ENCODE measurements at regions not wholly inside any gene's neighbourhood (a gene's known extent, or its start where the extent isn't known, plus 50 kb on each side); places are given as distances from the start of the nearest gene placed in this dataset.
"Not testable (repeated sequence)": the region's sequence is repeated elsewhere in the genome, so short reads cannot be mapped to it uniquely, and the experiment has no call there.

GRCh38 chr14:86802726-86803125, 1190.3 kb downstream of the GALC start:
- no peak for DNase-seq (ENCODE audit: low read depth, low spot score)

GRCh38 chr14:86799244-86799647, 1193.7 kb downstream of the GALC start:
- DNase-seq (ENCODE audit: low read depth, low spot score) = peak; percentile 28

GRCh38 chr14:86798330-86798729, 1194.7 kb downstream of the GALC start:
- DNase-seq (ENCODE audit: low read depth, low spot score) = no peak

GRCh38 chr14:86797075-86797351, 1196.0 kb downstream of the GALC start:
- no peak for DNase-seq (ENCODE audit: low read depth, low spot score)

GRCh38 chr14:86796221-86797074, 1196.5 kb downstream of the GALC start:
- no peak for DNase-seq (ENCODE audit: low read depth, low spot score)

GRCh38 chr14:86794689-86795088, 1198.3 kb downstream of the GALC start:
- DNase-seq (ENCODE audit: low read depth, low spot score) = no peak

- DNase-seq (ENCODE audit: low read depth, low spot score) = no peak
Measured at GRCh38 chr14:86790408-86791364, 1202.3 kb downstream of the GALC start.

- no peak for DNase-seq (ENCODE audit: low read depth, low spot score)
Measured at GRCh38 chr14:86788224-86788623, 1204.8 kb downstream of the GALC start.

GRCh38 chr14:86787717-86788116, 1205.3 kb downstream of the GALC start:
- DNase-seq (ENCODE audit: low read depth, low spot score) = no peak

GRCh38 chr14:86782092-86782580, 1210.8 kb downstream of the GALC start:
- no peak for DNase-seq (ENCODE audit: low read depth, low spot score)

- no peak for DNase-seq (ENCODE audit: low read depth, low spot score)
Measured at GRCh38 chr14:86780876-86781510, 1212.0 kb downstream of the GALC start.

- no peak for DNase-seq (ENCODE audit: low read depth, low spot score)
Measured at GRCh38 chr14:86780461-86780860, 1212.5 kb downstream of the GALC start.

- DNase-seq (ENCODE audit: low read depth, low spot score) = no peak
Measured at GRCh38 chr14:86779416-86779815, 1213.6 kb downstream of the GALC start.

GRCh38 chr14:86777963-86778602, 1214.9 kb downstream of the GALC start:
- peak; percentile 49 for DNase-seq (ENCODE audit: low read depth, low spot score)

- DNase-seq (ENCODE audit: low read depth, low spot score) = not testable (repeated sequence)
Measured at GRCh38 chr14:86775896-86776295, 1217.1 kb downstream of the GALC start.

GRCh38 chr14:86774916-86775315, 1218.1 kb downstream of the GALC start:
- no peak for DNase-seq (ENCODE audit: low read depth, low spot score)

- no peak for DNase-seq (ENCODE audit: low read depth, low spot score)
Measured at GRCh38 chr14:86772075-86772474, 1220.9 kb downstream of the GALC start.

- DNase-seq (ENCODE audit: low read depth, low spot score) = no peak
Measured at GRCh38 chr14:86770186-86770585, 1222.8 kb downstream of the GALC start.

GRCh38 chr14:86766469-86766868, 1226.5 kb downstream of the GALC start:
- DNase-seq (ENCODE audit: low read depth, low spot score) = no peak

GRCh38 chr14:86761611-86762010, 1231.4 kb downstream of the GALC start:
- DNase-seq (ENCODE audit: low read depth, low spot score) = no peak

GRCh38 chr14:86756521-86757190, 1226.7 kb downstream of the FLRT2 start:
- no peak for DNase-seq (ENCODE audit: low read depth, low spot score)

Data from smooth muscle cell of the brain vasculature (primary cell).